ENCODE measurements at regions not wholly inside any gene's neighbourhood (a gene's known extent, or its start where the extent isn't known, plus 50 kb on each side); places are given as distances from the start of the nearest gene placed in this dataset.
"Not testable (repeated sequence)": the region's sequence is repeated elsewhere in the genome, so short reads cannot be mapped to it uniquely, and the experiment has no call there.

DNA sequence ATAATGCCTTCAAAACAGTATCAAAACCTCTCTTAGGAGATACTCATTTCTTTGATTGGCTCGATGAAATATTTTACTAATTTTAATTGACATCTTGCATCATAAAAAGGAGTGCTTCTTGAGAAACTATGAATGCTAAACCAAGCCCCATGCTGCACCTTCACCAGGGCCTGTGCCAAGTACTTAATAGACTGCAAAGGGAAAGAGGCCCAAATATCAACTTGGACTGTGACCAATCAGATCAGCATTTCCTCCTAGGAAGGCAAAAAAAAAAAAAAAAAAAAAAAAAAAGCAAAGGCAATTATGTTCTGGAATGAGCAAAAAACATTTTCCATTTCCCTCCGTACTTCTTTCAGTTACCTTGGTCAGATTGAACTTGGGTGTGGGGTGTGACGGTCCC lies 253.0 kb upstream of the SOX4 start:
- H3K4me3 Mint-ChIP-seq = no peak overlapping the region
- ChIA-PET CTCF (no interaction called here), POLR2A (no interaction called here)
- H3K4me1 Mint-ChIP-seq (ENCODE audit: low read depth) = no peaks in the 10 kb centered on the region
- no peak overlapping the region for H3K27ac Mint-ChIP-seq
- DNase-seq (no peak), ATAC-seq (no peak)
- no peaks in the 10 kb centered on the region for H3K36me3 Mint-ChIP-seq (ENCODE audit: low read depth)
- peaks cover 3% of the 10 kb centered on the region for H3K27me3 Mint-ChIP-seq (ENCODE audit: low read depth)
- H3K9me3 Mint-ChIP-seq (ENCODE audit: insufficient read depth) = no peaks in the 10 kb centered on the region

DNA sequence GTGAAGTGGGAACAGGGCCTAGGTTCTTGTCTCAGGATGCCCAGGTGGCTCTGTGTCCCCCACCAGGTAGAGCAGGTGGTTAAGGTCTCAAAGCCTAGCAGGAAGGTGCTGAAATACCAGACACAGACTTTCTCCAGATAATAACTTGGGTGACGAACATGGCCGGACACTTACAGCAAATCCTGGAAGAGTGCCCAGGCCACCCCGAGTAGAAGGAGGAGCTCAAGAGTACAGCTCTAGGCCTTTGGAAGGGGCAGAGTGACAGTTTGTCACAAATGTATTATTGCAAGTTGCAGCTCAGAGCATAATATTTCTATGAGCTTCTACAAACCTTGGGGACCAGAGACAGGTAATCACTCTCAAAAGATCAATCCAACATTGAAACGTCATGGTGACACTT lies 251.6 kb upstream of the SOX4 start:
- POLR2A ChIA-PET = no interaction called here
- Mint-ChIP-seq H3K9me3 (ENCODE audit: insufficient read depth) (no peaks in the 10 kb centered on the region), H3K4me3 (no peak overlapping the region), H3K27me3 (ENCODE audit: low read depth) (peaks cover 3% of the 10 kb centered on the region), H3K4me1 (ENCODE audit: low read depth) (no peaks in the 10 kb centered on the region), H3K27ac (no peak overlapping the region), H3K36me3 (ENCODE audit: low read depth) (no peaks in the 10 kb centered on the region)
- no peak for DNase-seq
- CTCF ChIA-PET = no interaction called here
- ATAC-seq = no peak

DNA sequence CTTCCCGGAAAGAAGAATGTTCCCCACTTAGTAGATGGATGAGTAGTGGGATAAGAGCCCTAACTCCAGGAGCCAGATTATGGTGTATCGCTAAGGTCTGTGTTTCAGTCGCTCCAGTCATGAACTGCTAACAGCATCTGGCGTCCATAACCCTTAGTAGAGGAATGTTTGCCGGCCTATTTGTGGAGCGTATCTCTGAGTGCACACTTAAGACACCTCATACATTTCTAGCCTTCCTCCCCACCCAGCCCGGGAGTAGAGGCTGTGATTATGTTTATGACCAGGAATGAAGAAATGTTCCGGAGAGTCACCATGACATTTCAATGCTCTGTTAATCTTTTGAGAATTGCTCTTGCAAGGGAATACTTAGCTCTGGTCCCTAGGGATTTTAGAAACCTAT lies 251.1 kb upstream of the SOX4 start:
- ATAC-seq (no peak), DNase-seq (no peak)
- Mint-ChIP-seq H3K4me3 (no peak overlapping the region), H3K27me3 (ENCODE audit: low read depth) (peaks cover 3% of the 10 kb centered on the region), H3K9me3 (ENCODE audit: insufficient read depth) (no peaks in the 10 kb centered on the region), H3K27ac (no peak overlapping the region), H3K4me1 (ENCODE audit: low read depth) (no peaks in the 10 kb centered on the region), H3K36me3 (ENCODE audit: low read depth) (no peaks in the 10 kb centered on the region)
- ChIA-PET CTCF (no interaction called here), POLR2A (no interaction called here)

DNA sequence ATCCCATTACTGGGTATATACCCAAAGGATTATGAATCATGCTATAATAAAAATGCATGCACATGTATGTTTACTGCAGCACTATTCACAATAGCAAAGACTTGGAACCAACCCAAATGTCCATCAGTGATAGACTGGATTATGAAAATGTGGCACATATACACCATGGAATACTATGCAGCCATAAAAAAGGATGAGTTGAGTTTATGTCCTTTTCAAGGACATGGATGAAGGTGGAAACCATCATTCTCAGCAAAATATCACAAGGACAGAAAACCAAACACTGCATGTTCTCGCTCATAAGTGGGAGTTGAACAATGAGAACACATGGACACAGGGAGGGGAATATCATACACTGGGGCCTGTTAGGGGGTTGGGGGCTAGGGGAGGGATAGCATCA lies 247.8 kb upstream of the SOX4 start:
- H3K27ac Mint-ChIP-seq; H3K4me3 Mint-ChIP-seq; POLR2A ChIA-PET; H3K27me3 Mint-ChIP-seq (ENCODE audit: low read depth); DNase-seq; H3K4me1 Mint-ChIP-seq (ENCODE audit: low read depth); CTCF ChIA-PET; H3K36me3 Mint-ChIP-seq (ENCODE audit: low read depth); ATAC-seq; H3K9me3 Mint-ChIP-seq (ENCODE audit: insufficient read depth): not testable (repeated sequence)

GRCh38 chr6:21348146-21348503 lies 245.4 kb upstream of the SOX4 start:
- H3K27ac Mint-ChIP-seq = no peak overlapping the region
- no peak for DNase-seq
- ChIA-PET CTCF (no interaction called here), POLR2A (no interaction called here)
- H3K4me3 Mint-ChIP-seq = no peak overlapping the region
- H3K27me3 Mint-ChIP-seq (ENCODE audit: low read depth) = peaks cover 3% of the 10 kb centered on the region
- ATAC-seq = no peak
- no peaks in the 10 kb centered on the region for H3K9me3 Mint-ChIP-seq (ENCODE audit: insufficient read depth)
- no peaks in the 10 kb centered on the region for H3K4me1 Mint-ChIP-seq (ENCODE audit: low read depth)
- H3K36me3 Mint-ChIP-seq (ENCODE audit: low read depth) = no peaks in the 10 kb centered on the region

DNA sequence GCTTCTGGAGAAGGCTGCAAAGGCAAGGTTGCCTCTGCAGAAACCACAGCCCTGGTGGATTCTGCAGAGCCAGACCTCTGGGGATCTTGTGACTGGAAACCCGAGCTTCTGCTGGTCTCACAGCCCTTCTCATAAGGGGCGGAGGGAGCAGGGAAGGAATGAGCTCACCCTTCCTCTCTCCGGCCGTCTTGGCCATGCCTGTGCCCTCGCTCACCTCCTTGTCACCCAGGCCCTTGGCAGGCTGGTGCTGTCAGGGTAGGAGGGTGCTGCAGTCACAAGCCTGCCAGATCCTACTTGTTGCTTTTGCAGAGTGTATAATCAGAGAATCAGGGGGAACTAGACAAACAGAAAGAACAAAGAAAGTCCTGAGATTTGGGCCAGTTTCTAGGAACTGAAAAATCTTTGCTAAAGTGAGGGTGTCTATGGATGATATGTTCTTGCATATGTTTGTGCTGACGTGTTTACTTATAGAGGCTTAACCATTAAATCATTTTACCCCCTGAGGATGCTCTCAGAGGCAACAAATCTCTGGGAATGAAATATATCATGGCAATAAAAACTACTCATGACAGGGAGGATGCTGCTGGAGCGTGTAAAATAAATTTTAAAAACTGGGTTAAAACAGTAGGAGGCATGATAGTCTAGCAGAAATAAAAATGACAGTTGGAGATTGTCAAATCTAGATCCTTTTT lies 244.9 kb upstream of the SOX4 start:
- no peaks in the 10 kb centered on the region for H3K4me1 Mint-ChIP-seq (ENCODE audit: low read depth)
- peaks cover 3% of the 10 kb centered on the region for H3K27me3 Mint-ChIP-seq (ENCODE audit: low read depth)
- DNase-seq (no peak), ATAC-seq (no peak)
- POLR2A ChIA-PET = no interaction called here
- H3K9me3 Mint-ChIP-seq (ENCODE audit: insufficient read depth) = no peaks in the 10 kb centered on the region
- H3K27ac Mint-ChIP-seq = no peak overlapping the region
- CTCF ChIA-PET = no interaction called here
- H3K36me3 Mint-ChIP-seq (ENCODE audit: low read depth) = no peaks in the 10 kb centered on the region
- no peak overlapping the region for H3K4me3 Mint-ChIP-seq

DNA sequence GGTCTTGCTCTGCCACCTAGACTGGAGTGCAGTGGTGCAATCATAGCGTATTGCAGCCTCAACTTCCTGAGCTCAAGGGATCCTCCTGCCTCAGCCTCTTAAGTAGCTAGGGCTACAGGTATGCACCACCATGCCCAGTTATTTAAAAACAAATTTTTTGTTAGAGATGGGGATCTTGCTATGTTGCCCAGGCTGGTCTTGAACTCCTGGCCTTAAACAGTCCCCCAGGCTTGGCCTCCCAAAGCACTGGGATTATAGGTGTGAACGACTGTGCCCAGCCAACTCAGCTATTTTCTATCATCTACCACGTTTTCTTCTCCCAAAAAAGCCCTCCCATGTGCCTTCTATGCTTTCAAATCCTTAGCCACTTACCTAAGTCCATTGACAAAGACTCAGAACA lies 243.7 kb upstream of the SOX4 start:
- H3K27me3 Mint-ChIP-seq (ENCODE audit: low read depth) = no peaks in the 10 kb centered on the region
- no peak overlapping the region for H3K27ac Mint-ChIP-seq
- ChIA-PET CTCF (no interaction called here), POLR2A (no interaction called here)
- no peaks in the 10 kb centered on the region for H3K4me1 Mint-ChIP-seq (ENCODE audit: low read depth)
- no peak for DNase-seq
- H3K4me3 Mint-ChIP-seq = no peak overlapping the region
- no peaks in the 10 kb centered on the region for H3K36me3 Mint-ChIP-seq (ENCODE audit: low read depth)
- H3K9me3 Mint-ChIP-seq (ENCODE audit: insufficient read depth) = no peaks in the 10 kb centered on the region
- no peak for ATAC-seq

DNA sequence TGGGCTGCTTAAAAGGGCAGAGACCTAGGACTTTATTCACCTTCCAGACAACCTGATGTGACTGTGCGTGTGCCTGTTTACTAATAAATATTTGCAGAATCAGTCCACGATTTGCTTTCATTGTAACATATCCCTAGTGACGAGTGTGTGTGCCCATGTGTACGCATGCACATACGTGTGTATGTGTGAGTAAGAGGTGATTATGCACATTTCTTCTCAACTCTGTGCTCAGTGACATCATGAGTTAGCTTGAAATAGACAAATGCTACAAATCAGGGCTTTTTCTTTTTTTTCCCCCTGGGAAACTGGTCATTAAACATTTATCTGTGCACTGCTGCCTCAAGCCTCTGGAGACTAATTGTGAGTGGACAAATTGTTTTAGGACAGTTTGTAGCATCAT lies 242.6 kb upstream of the SOX4 start:
- Mint-ChIP-seq H3K27me3 (ENCODE audit: low read depth) (no peaks in the 10 kb centered on the region), H3K4me1 (ENCODE audit: low read depth) (no peaks in the 10 kb centered on the region), H3K27ac (no peak overlapping the region), H3K36me3 (ENCODE audit: low read depth) (no peaks in the 10 kb centered on the region), H3K9me3 (ENCODE audit: insufficient read depth) (no peaks in the 10 kb centered on the region), H3K4me3 (no peak overlapping the region)
- ATAC-seq = no peak
- POLR2A ChIA-PET = no interaction called here
- no peak for DNase-seq
- CTCF ChIA-PET = no interaction called here

DNA sequence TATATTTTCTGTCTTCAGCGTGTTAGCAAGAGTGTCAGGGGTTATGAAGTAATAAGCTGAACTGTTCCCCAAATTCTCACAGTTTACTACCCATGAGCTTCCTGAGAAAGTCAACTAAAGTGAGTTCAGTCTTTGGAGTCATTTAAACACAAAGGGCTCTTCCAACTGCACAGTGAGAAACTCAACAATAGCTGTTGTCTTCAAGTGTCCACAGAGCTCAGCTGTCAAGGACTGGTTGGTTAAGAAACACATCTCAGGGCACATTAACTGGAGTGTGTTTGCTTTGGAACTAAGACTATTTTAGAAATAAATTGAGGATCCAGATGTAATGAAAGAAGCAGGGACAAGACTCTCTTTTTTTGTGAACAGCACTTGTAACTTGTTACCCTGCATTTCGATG lies 241.4 kb upstream of the SOX4 start:
- ChIA-PET POLR2A (no interaction called here), CTCF (no interaction called here)
- no peaks in the 10 kb centered on the region for H3K27me3 Mint-ChIP-seq (ENCODE audit: low read depth)
- H3K9me3 Mint-ChIP-seq (ENCODE audit: insufficient read depth) = no peaks in the 10 kb centered on the region
- no peaks in the 10 kb centered on the region for H3K36me3 Mint-ChIP-seq (ENCODE audit: low read depth)
- no peak overlapping the region for H3K4me3 Mint-ChIP-seq
- ATAC-seq (no peak), DNase-seq (no peak)
- no peaks in the 10 kb centered on the region for H3K4me1 Mint-ChIP-seq (ENCODE audit: low read depth)
- H3K27ac Mint-ChIP-seq = no peak overlapping the region

GRCh38 chr6:21354805-21355238 lies 238.7 kb upstream of the SOX4 start:
- ChIA-PET POLR2A (no interaction called here), CTCF (no interaction called here)
- Mint-ChIP-seq H3K27ac (no peak overlapping the region), H3K9me3 (ENCODE audit: insufficient read depth) (no peaks in the 10 kb centered on the region), H3K4me1 (ENCODE audit: low read depth) (no peaks in the 10 kb centered on the region), H3K27me3 (ENCODE audit: low read depth) (no peaks in the 10 kb centered on the region), H3K4me3 (no peak overlapping the region), H3K36me3 (ENCODE audit: low read depth) (no peaks in the 10 kb centered on the region)
- DNase-seq (no peak), ATAC-seq (no peak)

- ChIA-PET POLR2A (no interaction called here), CTCF (interaction anchor here (0.6 kb wide), 1 partner anchor 241 kb away, joined by 3 read pairs; no protein-coding TSS in a partner anchor)
- ATAC-seq = no peak
- no peaks in the 10 kb centered on the region for H3K36me3 Mint-ChIP-seq (ENCODE audit: low read depth)
- H3K27ac Mint-ChIP-seq = no peak overlapping the region
- no peaks in the 10 kb centered on the region for H3K9me3 Mint-ChIP-seq (ENCODE audit: insufficient read depth)
- H3K27me3 Mint-ChIP-seq (ENCODE audit: low read depth) = no peaks in the 10 kb centered on the region
- DNase-seq = no peak
- H3K4me1 Mint-ChIP-seq (ENCODE audit: low read depth) = no peaks in the 10 kb centered on the region
- H3K4me3 Mint-ChIP-seq = no peak overlapping the region
Observed at GRCh38 chr6:21355638-21356037, 237.9 kb upstream of the SOX4 start.

DNA sequence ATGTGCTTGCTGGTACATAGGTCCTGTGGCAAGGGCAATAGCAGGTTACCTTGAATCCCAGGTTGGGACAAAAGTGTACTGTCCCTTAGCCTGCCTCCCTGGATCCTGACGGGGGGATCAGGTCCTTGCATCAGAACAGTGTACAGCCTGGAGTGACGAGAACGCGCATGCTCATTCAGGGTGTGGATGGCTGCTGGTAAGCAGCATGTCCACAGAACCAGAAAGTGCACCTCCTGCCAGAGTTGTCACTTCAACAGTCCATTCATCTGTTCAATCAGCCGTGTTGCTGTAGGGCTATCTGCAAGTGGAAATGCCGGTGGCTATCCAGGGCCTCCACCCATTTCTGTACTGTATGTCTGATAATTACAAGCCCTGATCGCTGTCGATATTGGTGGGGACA lies 236.3 kb upstream of the SOX4 start:
- Mint-ChIP-seq H3K4me3 (no peak overlapping the region), H3K4me1 (ENCODE audit: low read depth) (no peaks in the 10 kb centered on the region), H3K36me3 (ENCODE audit: low read depth) (no peaks in the 10 kb centered on the region), H3K27me3 (ENCODE audit: low read depth) (no peaks in the 10 kb centered on the region), H3K9me3 (ENCODE audit: insufficient read depth) (no peaks in the 10 kb centered on the region), H3K27ac (no peak overlapping the region)
- no peak for ATAC-seq
- ChIA-PET CTCF (no interaction called here), POLR2A (no interaction called here)
- DNase-seq = no peak

GRCh38 chr6:21359926-21360325 lies 233.6 kb upstream of the SOX4 start:
- ATAC-seq (no peak), DNase-seq (no peak)
- ChIA-PET CTCF (no interaction called here), POLR2A (no interaction called here)
- H3K4me3 Mint-ChIP-seq = no peak overlapping the region
- no peak overlapping the region for H3K27ac Mint-ChIP-seq
- no peaks in the 10 kb centered on the region for H3K27me3 Mint-ChIP-seq (ENCODE audit: low read depth)
- no peaks in the 10 kb centered on the region for H3K9me3 Mint-ChIP-seq (ENCODE audit: insufficient read depth)
- no peaks in the 10 kb centered on the region for H3K36me3 Mint-ChIP-seq (ENCODE audit: low read depth)
- H3K4me1 Mint-ChIP-seq (ENCODE audit: low read depth) = no peaks in the 10 kb centered on the region

All from activated CD8-positive, alpha-beta T cell treated with anti-CD3 and anti-CD28 coated beads, Interleukin-2, amount 10 ng/mL, durations not matched to agents 7 days and 5 days (primary cell).